G401 (cell line): ENCODE measurements at regions not wholly inside any gene's neighbourhood (a gene's known extent, or its start where the extent isn't known, plus 50 kb on each side); places are given as distances from the start of the nearest gene placed in this dataset.

Experiments
- DNase-seq: peaks from one replicate; pipeline ENCODE4 v3.0.0-alpha.2; 2015; ENCODE audit warnings: low spot score
- in situ Hi-C: cut with HindIII; loops from 2 replicates; pipeline ENCODE4 v1.10.0; 2016; ENCODE audit warnings: low sequenced_read_pairs, mixed read lengths

DNA sequence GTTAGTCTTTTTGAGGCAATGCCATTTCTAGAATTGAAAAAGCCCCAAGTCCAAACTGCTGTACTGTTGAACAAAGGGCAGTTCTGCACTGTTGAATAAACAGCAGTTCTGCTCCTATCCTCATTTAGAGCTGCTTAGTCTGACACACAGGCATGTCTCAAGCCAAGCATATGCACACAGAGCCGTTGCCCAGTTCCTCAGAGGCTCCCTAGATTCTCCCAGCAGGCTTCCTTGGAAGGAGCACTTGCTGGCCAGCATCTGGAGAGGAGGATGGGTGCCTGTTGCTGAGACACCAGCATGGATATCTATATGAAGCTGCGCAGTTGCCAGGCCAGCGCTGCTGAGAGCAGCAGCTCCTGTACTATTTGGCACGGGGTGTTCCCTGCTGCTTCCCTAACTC lies 138.3 kb upstream of the USP38 start:
- in situ Hi-C loops = no loop called here
- no peak for DNase-seq

DNA sequence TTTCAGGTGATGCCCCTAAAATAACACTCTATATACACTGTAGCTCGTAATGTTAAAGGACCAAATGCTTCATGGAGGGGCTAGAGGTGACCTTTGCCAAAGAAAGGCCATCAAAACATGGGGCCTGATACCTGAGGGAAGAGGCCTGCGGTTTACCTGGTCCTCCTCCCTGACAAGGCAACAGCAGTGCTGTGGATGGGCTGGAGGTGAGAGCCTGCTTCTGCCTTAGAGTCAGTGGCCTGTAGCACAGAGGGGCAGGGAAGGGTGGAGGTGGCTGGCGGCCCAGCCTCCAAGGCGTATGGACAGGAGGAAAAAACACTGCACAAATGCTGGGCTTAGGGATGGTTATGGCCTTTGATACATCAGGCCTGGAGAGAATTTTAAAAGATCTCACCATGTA lies 137.8 kb upstream of the USP38 start:
- in situ Hi-C loops = no loop called here
- no peak for DNase-seq

DNA sequence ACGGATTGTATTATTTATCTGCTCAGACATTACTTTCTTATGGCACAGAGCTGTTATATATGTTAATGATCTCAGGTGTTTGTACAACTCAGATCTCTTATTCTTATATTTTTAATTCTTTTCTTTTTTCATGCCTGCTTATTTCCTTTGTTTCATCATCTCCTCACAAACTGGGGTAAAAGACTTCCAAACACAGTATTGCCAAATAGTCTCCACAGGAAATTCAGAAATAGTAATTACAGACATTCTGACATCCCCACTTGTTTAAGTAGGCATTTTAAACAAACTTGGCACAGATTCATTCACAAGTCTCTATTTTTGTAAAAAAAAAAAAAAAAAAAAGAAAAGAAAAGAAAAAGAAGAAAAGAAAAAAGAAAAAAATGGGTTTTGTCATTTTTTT lies 129.7 kb upstream of the USP38 start:
- DNase-seq = no peak
- in situ Hi-C loops = no loop called here

DNA sequence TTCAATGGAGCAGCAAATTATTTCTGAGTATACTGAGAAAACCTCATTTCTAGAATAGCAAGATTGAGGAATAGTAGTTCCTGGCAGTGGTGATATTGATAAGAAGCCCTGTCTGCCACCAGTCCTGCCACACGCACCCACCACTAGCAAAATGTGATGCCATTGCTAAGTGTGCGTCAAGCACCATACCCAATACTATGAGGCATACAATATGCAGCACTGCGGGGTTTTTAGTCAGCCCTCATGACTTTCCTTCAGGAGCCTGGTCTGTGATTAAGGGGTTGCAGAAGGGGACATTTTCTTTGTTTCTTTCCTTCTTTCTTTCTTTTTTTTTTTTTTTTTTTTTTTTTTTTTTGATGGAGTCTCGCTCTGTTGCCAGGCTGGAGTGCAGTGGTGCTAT lies 128.7 kb upstream of the USP38 start:
- in situ Hi-C loops = no loop called here

DNA sequence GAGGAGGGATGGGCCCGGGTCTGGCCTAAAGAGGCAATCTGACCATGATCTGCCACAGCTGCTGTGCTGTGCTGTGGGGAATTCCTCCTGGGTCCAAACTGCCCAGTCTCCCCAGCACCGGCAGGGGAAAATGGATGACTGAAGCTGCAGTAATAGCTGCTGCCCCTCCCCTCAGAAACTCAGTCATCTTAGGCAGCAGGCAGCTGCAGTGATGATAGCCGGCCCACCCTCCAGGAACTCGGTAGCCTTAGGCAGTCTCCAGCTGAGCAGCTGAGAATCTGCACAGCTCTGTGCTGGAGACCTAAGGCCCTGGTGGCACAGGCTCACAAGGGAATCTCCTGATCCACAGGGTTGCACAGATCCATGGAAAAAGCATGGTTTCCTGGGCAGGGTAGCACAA lies 113.4 kb upstream of the USP38 start:
- no peak for DNase-seq
- in situ Hi-C loops = no loop called here

More for the DNA sequence above, 128.7 kb upstream of the USP38 start:
- DNase-seq = no peak

DNA sequence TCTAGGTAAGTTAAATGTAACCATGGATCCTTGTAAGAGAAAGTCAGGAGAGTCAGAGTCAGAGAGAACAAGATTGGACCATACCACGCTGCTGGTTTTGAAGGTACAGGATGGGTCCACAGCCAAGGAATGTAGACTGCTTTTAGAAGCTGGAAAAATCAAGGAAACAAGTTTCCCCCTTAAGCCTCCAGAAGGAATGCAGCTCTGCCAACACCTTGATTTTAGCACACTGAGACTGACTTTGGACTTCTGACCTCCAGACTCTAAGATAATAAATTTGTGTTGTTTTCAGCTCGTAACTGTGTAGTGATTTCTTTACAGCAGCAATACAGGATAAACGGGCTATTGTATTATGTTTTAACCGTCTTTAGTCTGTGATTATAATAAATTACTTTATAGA lies 108.0 kb upstream of the USP38 start:
- in situ Hi-C loops = no loop called here
- no peak for DNase-seq

DNA sequence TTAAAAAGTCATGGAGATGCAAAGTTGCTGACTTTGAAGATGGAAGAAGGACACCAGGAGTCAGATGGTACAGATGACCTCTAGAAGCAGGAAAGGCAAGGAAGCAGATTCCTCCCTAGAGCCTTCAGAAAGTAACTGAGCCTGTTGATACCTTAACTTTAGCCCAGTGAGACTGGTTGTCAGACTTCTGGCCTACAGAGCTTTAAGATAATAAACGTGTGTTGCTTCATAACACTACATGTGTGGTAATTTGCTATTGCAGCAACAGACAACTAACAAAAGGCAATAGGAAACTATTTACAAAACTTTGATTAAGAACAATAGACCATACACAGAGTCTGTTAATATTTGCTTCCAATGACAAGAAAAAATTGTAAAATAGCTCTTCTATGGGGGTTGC lies 102.0 kb upstream of the USP38 start:
- in situ Hi-C loops = no loop called here
- DNase-seq = no peak

DNA sequence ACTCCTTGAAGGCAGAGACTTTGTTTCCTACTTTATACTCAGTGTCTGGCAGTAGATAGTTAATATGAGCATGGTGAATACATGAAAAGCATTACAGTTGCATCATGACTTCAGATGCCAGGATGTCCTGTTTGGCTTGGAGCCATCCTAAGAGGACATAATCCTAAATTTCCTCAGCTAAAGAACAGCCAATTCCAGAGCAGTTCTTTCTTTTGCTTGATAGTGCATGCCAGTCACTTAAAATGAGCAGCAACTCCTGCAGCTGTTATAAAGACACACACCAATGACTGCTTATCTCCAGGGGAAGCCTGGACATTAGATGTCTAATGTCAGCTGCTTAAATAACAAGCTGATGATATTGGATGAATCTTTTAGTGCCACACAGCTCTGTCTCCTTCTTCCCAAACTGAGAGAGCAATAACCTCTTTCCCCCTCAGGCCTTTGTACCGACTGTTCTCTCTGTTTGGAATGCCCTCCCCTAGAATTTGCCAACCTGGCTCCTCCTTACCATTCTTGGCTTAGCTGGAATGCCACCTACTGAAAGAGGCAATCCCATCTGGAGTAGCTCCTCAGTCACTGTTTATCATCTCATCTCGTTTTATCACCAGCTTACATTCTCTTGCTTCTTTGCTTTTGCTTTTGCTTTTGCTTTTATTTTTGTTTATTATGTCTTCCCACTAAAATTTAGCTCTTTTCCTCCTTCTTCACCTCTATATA lies 100.8 kb upstream of the USP38 start:
- peak; percentile 11 for DNase-seq
- in situ Hi-C loops = no loop called here

DNA sequence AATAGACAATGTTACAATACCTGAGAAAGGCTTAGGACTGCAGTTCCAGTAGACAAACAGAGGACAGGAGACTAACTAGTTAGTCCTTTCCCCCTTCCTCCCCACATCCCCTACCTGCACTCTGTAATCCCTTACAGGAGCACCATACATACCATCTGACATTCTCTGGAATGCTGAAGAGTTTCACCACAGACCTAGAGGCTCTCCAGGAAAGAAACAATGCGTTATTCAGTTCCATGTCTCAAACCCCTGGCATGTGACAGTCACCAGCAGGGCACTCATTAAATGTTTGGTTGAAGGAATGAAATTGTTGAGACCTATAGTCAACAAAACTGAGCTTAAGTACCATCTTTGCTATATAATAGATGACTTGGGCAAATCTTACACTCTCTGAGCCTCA lies 100.2 kb upstream of the USP38 start:
- DNase-seq = no peak
- in situ Hi-C loops = no loop called here

DNA sequence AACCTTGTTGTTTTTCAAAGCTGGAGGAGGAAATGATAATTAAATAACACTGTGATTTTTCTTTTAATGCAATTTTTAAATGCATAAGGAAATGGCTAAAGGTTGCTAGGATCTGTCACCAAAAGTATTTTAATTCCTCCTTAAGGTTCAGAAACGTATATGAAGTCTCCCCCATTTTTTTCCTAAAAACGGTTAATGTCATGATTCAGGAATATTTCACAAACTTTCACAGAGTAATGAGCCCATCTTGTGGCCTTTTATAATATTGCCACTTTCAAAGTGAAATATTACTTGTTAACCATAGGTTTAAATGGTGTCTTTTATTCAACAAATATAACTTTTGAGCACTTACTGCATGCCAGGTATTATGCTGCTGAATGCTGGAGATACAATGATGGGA lies 99.5 kb upstream of the USP38 start:
- DNase-seq = no peak
- in situ Hi-C loops = no loop called here

DNA sequence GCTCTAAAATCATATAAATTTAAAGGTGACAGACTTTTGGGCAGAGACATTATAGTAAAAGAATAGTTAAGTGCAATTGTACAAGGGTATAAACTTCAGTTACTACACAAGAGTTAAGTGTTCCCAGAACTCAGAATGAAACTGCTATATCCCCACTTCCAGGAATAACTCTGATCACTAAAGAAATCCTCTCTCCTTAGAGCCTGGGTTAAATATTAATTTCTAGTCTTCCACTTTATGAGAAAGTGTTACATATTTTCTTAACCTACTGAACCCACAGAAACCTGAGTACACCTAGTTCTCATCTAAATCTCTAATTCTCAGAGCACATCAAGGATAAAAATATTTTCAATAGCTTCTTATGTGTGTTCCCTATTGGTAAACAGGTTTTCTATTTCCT lies 99.1 kb upstream of the USP38 start:
- DNase-seq = no peak

DNA sequence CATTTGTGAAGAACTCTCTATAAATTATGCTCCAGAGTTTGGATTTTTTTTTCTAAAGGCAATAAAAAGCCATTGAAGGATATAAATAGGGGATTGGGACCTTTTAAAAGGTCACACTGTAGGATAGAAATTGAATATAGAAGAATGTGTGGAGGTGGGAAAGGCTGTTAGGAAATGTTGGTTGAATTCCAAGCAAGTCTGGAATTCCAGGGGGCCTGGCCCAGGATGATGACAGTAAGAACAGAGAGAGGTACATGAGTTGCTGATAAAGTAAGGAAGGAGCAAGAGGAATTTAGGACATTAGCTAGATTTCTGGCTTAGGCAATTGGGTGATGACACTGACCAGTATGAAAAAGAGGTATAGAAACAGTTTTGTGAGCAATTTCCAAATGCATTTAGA lies 95.4 kb upstream of the USP38 start:
- DNase-seq = no peak
- in situ Hi-C loops = no loop called here

More for the DNA sequence above, 99.1 kb upstream of the USP38 start:
- in situ Hi-C loops = no loop called here

DNA sequence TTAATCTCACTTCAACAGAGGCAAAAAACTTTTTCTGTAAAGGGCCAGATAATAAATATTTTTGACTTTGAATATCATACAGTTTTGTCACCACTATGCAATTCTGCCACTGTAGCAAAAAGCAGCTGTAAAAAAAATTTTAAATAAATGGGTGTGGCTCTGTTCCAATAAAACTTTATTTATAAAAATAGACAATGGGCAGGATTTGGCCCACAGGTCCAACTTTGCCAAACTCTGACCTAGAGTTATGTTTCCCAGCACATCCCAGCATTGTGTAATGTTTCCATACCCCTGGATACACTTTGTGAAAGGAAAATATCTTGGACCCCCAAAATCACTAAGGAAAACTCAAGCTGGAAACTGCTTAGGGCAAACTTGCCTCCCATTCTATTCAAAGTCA lies 94.9 kb upstream of the USP38 start:
- DNase-seq = no peak
- in situ Hi-C loops = no loop called here

DNA sequence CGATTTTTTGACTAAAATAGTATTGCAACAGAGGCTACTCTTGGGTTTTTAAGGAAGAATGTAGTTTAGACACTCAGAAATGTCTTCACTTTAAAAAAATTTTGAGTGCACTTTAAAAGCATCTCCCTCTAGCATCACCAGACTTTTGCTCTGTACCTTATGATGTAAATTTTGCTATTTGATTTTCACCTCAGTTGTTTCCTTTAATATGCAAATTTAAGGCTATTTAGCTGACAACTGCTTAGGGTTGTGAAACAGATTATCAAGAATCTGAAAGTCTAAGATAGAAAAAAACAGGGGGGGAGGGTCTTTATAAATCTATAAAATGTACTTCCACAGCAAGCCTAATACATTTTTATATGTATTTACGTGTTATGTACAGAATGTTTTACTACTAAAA lies 92.9 kb upstream of the USP38 start:
- in situ Hi-C loops = no loop called here
- DNase-seq = no peak

DNA sequence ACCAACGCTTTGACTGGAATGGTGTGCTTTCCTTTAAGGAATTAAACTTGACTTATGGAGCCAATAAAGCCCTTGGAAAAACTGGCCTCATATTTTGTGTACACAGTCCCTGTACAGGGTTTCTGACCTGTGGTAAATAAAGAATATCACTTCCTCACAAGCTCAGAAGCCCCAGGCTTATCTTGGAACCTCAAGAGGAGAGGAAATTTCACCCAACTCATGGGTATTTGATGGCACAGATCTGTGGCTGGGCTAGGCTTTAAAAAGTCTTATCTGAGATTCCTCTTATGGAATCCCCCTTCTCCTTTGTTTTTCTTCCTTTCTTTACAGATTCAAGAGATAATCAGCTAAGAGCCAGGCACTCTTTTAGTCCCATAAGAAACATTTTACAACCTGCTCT lies 89.3 kb upstream of the USP38 start:
- in situ Hi-C loops = no loop called here
- no peak for DNase-seq

DNA sequence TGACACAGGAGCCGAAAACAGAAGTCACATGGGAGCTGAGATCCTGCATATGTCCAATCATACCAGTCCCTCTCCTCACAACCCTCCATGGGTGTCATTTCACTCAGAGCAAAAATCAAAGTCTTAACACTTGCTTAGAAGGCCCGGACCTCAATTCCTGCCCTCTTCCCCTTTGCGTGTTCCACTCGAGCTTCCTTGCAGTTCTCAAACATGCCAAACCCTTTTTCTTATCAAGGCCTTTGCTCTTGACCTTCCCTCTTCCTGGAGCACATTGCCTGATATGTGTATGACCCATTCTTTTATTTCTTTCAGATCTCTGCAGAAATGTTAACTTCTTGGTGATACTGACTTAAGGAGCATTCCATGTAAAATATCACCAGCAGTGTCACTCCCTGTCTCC lies 87.0 kb upstream of the USP38 start:
- in situ Hi-C loops = no loop called here
- no peak for DNase-seq

DNA sequence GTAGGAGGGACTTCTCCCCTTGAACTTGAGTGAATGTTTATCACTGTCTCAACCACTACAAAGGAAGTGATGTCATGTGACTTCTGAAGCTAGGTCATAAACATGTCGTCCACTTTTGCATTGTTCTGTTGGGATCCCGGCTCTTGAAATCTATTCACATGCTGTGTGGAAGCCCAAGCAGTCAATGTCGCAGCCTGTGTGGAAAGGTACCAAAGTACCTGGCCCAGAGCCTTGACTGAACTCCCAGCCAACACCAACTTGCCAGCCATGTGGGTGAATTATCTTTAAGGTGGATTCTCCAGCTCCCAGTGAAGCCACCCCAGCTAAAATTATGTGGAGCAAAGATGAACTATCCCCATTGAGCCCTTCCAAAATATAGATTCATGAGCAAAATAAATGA lies 85.0 kb upstream of the USP38 start:
- in situ Hi-C loops = no loop called here
- DNase-seq = no peak

DNA sequence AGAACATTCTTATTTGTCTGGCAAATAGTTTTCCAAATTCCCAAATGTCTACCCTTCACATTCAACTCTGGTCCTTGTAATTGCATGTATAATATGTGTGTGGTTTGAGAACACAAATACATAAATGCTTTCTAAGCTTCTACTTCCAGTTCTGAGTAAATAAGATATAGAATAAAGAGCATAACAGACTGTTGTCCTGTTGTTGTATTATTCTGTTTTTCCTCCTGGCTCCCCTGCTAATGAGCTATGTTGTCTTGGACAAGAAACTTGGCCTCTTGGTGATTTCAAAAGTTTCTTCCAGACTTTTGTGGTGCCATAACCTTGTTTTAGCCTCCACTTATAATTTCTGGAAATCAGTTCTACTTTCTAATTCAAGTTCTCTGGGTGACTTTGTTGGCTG lies 75.3 kb upstream of the USP38 start:
- in situ Hi-C loops = no loop called here
- DNase-seq = no peak

DNA sequence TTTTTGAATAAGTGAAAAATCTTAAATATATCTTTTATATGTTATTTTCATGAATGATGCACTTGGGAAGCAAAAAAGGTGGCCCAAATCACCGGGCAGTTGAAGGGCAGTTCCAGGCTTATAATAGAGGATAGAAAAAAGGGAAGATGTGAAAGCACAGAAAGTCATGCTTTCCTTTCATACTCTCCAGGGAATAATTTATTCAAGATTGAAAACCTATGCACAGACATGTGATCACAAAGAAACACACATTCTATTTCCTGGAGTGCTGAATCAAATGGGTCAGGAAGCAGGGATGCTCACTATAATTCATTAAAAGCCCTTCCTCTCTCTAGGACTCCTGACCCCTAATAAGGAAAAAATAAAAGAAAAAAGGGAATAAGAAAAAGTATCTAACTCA lies 66.1 kb upstream of the USP38 start:
- no peak for DNase-seq
- in situ Hi-C loops = no loop called here

DNA sequence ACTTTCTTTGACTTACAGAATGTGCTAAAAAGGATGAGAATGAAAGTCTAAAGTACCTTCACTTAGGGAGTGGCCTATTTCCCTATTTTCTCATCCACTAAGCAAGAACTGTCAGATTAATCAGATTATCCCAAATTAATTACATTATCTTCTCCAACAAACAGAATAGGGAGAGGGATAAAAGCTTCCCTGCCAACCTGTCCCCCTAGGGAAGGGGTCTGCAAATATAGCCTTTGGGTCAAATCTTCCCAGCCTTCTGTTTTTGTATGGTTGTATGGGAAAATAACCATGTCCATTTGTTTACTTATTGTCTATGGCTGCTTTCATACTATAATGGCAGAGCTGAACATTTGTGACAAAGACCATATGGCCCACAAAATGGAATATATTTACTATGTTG lies 57.1 kb upstream of the USP38 start:
- DNase-seq = no peak
- in situ Hi-C loops = no loop called here

DNA sequence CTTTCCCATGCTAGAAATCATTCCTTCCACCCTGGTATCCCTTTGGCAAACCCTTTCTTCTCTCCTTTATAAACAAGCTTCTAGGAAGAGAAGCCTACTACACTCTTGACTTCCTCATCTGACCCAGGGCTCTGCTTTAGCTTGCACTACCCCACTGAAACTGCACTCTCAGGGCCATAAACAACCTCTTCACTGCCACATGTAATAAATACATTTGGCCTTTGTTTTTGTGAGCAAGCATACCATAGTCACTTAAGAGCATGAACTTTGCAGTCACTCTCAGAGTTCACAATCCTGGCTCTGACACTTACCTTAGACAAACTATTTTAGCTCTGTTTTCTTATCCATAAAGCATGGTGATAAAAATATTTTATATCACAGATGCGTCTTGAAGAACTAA lies 50.7 kb upstream of the USP38 start:
- DNase-seq = no peak
- in situ Hi-C loops = no loop called here
